NCI-H82 treated with DMSO at 0.1 percent for 48 hours (cell line): ENCODE measurements at regions not wholly inside any gene's neighbourhood (a gene's known extent, or its start where the extent isn't known, plus 50 kb on each side); places are given as distances from the start of the nearest gene placed in this dataset.

Source experiments
- DNase-seq: peaks from one replicate; lab custom pipeline; 2025; ENCODE audit not compliant: unreplicated experiment; lab: John Stamatoyannopoulos, UW

GRCh38 chr12:118606690-118607089, 230.3 kb downstream of the SUDS3 start:
- DNase-seq: no peak

- no peak for DNase-seq
These were observed 231.5 kb downstream of the SUDS3 start for GRCh38 chr12:118607831-118608230.

- DNase-seq: no peak
These were observed 232.5 kb downstream of the SUDS3 start for GRCh38 chr12:118608770-118609344.

- DNase-seq: no peak
These were observed 234.9 kb downstream of the SUDS3 start for GRCh38 chr12:118611295-118611694.

GRCh38 chr12:118611770-118612169, 235.4 kb downstream of the SUDS3 start:
- DNase-seq: no peak

- DNase-seq: no peak
These were observed 241.5 kb downstream of the SUDS3 start for GRCh38 chr12:118617611-118618450.

- peak; percentile 12 for DNase-seq
These were observed 242.3 kb downstream of the SUDS3 start for GRCh38 chr12:118618695-118619094.

GRCh38 chr12:118625050-118625675, 248.8 kb downstream of the SUDS3 start:
- no peak for DNase-seq

GRCh38 chr12:118633071-118633470, 256.7 kb downstream of the SUDS3 start:
- DNase-seq: no peak

- DNase-seq: no peak
These were observed 258.9 kb downstream of the SUDS3 start for GRCh38 chr12:118635276-118635675.

- DNase-seq: no peak
These were observed 261.5 kb downstream of the SUDS3 start for GRCh38 chr12:118637767-118638370.

- no peak for DNase-seq
These were observed 264.9 kb downstream of the SUDS3 start for GRCh38 chr12:118641249-118641648.

- DNase-seq: no peak
These were observed 268.9 kb downstream of the SUDS3 start for GRCh38 chr12:118645219-118645618.

- no peak for DNase-seq
These were observed 273.6 kb downstream of the SUDS3 start for GRCh38 chr12:118649765-118650585.

GRCh38 chr12:118650586-118650960, 274.2 kb downstream of the SUDS3 start:
- no peak for DNase-seq

GRCh38 chr12:118651487-118651886, 275.1 kb downstream of the SUDS3 start:
- DNase-seq: no peak

- no peak for DNase-seq
These were observed 279.2 kb downstream of the SUDS3 start for GRCh38 chr12:118655588-118655987.

GRCh38 chr12:118680356-118680963, 300.9 kb upstream of the SRRM4 start:
- peak; percentile 16 for DNase-seq

- DNase-seq: no peak
These were observed 298.7 kb upstream of the SRRM4 start for GRCh38 chr12:118682656-118683055.

GRCh38 chr12:118685983-118686607, 295.2 kb upstream of the SRRM4 start:
- no peak for DNase-seq
